ENCODE measurements at regions not wholly inside any gene's neighbourhood (a gene's known extent, or its start where the extent isn't known, plus 50 kb on each side); places are given as distances from the start of the nearest gene placed in this dataset.
"Not testable (repeated sequence)": the region's sequence is repeated elsewhere in the genome, so short reads cannot be mapped to it uniquely, and the experiment has no call there.

DNA sequence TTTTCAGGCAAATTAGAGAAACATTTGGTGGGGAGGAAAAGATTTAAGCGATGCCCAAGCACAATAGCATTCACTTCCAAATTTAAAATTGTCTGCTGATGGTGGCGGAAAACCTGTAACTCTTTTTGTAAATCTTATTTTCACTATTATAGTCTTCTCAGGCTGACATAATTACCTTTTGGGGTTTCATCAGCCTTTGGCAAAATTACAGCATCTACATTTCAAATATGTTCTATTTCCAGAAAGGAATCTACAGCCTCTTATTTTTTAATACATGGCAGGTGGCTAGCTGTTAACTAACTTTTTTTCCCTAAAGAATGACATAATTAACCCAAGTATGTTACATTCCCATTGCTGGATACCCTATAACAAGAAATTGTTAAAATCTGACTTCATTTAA, 391.5 kb upstream of the CCDC54 start:
- ChIA-PET POLR2A (no interaction called here), CTCF (no interaction called here)
- Histone ChIP-seq H3K27me3 (ENCODE audit: control insufficient read depth, insufficient read depth, low read length) (no peaks in the 10 kb centered on the region), H3K4me3 (ENCODE audit: low read depth, low read length) (no peak overlapping the region), H3K9me3 (ENCODE audit: control insufficient read depth, insufficient read depth, low read length) (no peaks in the 10 kb centered on the region), H3K27ac (ENCODE audit: low read depth, low read length) (no peak overlapping the region)
- no peak for DNase-seq (ENCODE audit: low read depth, low spot score)
- TF ChIP-seq, protein P1, sequence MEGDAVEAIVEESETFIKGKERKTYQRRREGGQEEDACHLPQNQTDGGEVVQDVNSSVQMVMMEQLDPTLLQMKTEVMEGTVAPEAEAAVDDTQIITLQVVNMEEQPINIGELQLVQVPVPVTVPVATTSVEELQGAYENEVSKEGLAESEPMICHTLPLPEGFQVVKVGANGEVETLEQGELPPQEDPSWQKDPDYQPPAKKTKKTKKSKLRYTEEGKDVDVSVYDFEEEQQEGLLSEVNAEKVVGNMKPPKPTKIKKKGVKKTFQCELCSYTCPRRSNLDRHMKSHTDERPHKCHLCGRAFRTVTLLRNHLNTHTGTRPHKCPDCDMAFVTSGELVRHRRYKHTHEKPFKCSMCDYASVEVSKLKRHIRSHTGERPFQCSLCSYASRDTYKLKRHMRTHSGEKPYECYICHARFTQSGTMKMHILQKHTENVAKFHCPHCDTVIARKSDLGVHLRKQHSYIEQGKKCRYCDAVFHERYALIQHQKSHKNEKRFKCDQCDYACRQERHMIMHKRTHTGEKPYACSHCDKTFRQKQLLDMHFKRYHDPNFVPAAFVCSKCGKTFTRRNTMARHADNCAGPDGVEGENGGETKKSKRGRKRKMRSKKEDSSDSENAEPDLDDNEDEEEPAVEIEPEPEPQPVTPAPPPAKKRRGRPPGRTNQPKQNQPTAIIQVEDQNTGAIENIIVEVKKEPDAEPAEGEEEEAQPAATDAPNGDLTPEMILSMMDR (IDR thresholded peaks at IDR 0.05; ENCODE audit: low read depth, low read length), result no peak

DNA sequence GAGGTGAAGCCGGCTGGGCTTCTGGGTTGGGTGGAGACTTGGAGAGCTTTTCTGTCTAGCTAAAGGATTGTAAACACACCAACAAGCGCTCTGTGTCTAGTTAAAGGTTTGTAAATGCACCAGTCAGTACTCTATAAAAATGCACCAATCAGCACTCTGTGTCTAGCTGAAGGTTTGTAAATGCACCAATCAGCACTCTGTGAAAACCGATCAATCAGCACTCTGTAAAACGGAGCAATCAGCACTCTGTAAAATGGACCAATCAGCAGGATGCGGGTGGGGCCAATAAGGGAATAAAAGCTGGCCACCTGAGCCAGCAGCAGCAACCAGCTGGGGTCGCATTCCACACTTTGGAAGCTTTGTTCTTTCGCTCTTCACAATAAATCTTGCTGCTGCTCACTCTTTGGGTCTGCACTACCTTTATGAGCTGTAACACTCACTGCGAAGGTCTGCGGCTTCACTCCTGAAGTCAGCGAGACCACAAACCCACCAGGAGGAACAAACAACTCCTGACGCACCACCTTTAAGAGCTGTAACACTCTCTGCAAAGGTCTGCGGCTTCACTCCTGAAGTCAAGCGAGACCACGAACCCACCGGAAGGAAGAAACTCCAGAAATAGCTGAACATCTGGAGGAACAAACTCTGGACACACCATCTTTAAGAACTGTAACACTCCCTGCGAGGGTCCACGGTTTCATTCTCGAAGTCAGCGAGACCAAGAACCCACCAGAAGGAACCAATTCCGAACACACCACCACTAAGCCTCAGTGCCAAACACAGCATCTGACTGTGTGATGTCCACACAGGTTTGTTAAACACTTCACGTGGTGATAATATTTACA, 378.2 kb upstream of the CCDC54 start:
- H3K27me3 ChIP-seq (ENCODE audit: control insufficient read depth, insufficient read depth, low read length); POLR2A ChIA-PET; H3K27ac ChIP-seq (ENCODE audit: low read depth, low read length); H3K4me3 ChIP-seq (ENCODE audit: low read depth, low read length); DNase-seq (ENCODE audit: low read depth, low spot score); H3K9me3 ChIP-seq (ENCODE audit: control insufficient read depth, insufficient read depth, low read length); CTCF ChIA-PET: not testable (repeated sequence)

DNA sequence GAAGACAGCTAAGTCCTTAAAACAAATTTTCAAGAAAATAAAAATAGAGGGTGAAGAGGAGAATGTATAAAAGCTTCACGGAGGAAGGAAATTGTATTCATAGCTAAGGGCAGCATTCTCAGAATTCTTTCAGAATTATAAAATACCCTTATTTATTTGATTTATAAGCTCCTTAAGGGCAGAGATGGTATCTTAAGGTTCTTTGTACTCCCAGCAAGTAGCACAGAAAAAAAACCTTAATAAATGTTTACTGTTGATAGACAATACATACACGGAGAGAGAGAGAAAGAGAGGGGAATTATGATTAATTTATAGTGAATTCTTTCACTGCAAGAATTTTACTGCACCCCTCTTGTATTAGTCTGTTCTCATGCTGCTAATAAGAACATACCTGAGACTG, 375.6 kb upstream of the CCDC54 start:
- ChIA-PET POLR2A (no interaction called here), CTCF (no interaction called here)
- Histone ChIP-seq H3K4me3 (ENCODE audit: low read depth, low read length) (no peak overlapping the region), H3K9me3 (ENCODE audit: control insufficient read depth, insufficient read depth, low read length) (peaks cover 4% of the 10 kb centered on the region; the same call in 1 of the 2 replicates), H3K27ac (ENCODE audit: low read depth, low read length) (no peak overlapping the region), H3K27me3 (ENCODE audit: control insufficient read depth, insufficient read depth, low read length) (no peaks in the 10 kb centered on the region)
- no peak for DNase-seq (ENCODE audit: low read depth, low spot score)
- TF ChIP-seq, protein P1 (IDR thresholded peaks at IDR 0.05; ENCODE audit: low read depth, low read length), result no peak

DNA sequence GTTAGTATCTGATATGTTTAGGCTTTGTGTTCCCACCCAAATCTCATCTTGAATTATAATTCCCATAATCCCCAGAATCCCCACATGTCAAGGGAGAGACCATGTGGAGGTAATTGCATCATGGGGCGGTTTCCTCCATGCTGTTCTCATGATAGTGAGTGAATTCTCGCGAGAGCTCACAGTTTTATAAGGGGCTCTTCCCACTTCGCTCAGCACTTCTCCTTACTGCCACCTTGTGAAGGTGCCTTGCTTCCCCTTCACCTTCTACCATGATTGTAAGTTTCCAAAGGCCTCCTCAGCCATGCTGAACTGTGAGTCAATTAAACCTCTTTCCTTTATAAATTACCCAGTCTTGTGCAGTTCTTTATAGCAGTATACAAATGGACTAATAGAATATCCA, 371.9 kb upstream of the CCDC54 start:
- H3K27ac ChIP-seq (ENCODE audit: low read depth, low read length); DNase-seq (ENCODE audit: low read depth, low spot score); CTCF ChIA-PET; H3K27me3 ChIP-seq (ENCODE audit: control insufficient read depth, insufficient read depth, low read length); POLR2A ChIA-PET; H3K4me3 ChIP-seq (ENCODE audit: low read depth, low read length); H3K9me3 ChIP-seq (ENCODE audit: control insufficient read depth, insufficient read depth, low read length): not testable (repeated sequence)

DNA sequence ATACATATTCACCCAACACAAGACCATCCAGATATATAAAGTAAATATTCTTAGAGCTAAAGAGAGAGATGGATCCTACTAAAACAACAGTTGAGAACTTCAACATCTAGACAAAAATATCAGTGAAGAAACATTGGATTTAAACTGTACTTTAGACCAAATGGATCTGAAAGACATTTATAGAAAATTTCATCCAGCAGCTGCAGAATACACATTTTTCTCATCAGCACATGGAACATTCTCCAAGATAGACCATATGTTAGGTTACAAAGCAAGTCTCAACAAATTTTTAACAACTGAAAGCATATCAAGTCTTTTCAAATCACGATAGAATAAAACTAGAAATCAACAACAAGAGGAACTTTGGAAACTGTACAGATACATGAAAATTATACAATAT, 369.0 kb upstream of the CCDC54 start:
- no peaks in the 10 kb centered on the region for H3K9me3 ChIP-seq (ENCODE audit: control insufficient read depth, insufficient read depth, low read length)
- no peak overlapping the region for H3K4me3 ChIP-seq (ENCODE audit: low read depth, low read length)
- DNase-seq (ENCODE audit: low read depth, low spot score), result no peak
- H3K27ac ChIP-seq (ENCODE audit: low read depth, low read length), result no peak overlapping the region
- ChIA-PET POLR2A (no interaction called here), CTCF (no interaction called here)
- TF ChIP-seq, protein P1 (IDR thresholded peaks at IDR 0.05; ENCODE audit: low read depth, low read length), result no peak
- no peaks in the 10 kb centered on the region for H3K27me3 ChIP-seq (ENCODE audit: control insufficient read depth, insufficient read depth, low read length)

DNA sequence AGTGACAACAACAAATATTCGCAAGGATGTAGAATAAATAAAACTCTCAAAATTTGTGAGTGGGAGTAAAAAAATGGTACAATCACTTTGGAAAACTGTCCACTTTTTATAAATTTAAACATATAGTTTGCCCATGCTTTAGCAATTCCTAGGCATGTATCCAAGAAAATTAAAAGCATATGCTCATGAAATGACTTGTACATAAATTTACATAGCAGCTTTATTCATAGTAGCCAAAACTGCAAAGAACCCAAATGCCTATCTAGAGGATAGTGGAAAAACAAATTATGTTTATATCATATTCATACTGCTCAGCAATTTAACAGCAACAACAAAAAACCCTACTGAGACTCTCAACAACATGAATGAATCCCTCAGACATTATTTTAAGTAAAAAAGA, 363.6 kb upstream of the CCDC54 start:
- Histone ChIP-seq H3K9me3 (ENCODE audit: control insufficient read depth, insufficient read depth, low read length) (no peaks in the 10 kb centered on the region), H3K27ac (ENCODE audit: low read depth, low read length) (no peak overlapping the region), H3K4me3 (ENCODE audit: low read depth, low read length) (no peak overlapping the region), H3K27me3 (ENCODE audit: control insufficient read depth, insufficient read depth, low read length) (no peaks in the 10 kb centered on the region)
- TF ChIP-seq, protein P1 (IDR thresholded peaks at IDR 0.05; ENCODE audit: low read depth, low read length), result no peak
- ChIA-PET POLR2A (no interaction called here), CTCF (no interaction called here)
- DNase-seq (ENCODE audit: low read depth, low spot score), result no peak
